ENCODE measurements at regions not wholly inside any gene's neighbourhood (a gene's known extent, or its start where the extent isn't known, plus 50 kb on each side); places are given as distances from the start of the nearest gene placed in this dataset.
"Not testable (repeated sequence)": the region's sequence is repeated elsewhere in the genome, so short reads cannot be mapped to it uniquely, and the experiment has no call there.

- H2AFZ ChIP-seq (replicated peaks; ENCODE audit: low read length, poor library complexity); BruUV-seq (replicated peaks); H4K91ac ChIP-seq (ENCODE audit: insufficient read depth, low read depth, low read length); H4K20me1 ChIP-seq (ENCODE audit: insufficient read depth, low read length); H3K4me2 ChIP-seq (ENCODE audit: low read depth, low read length); H3K9me1 ChIP-seq (ENCODE audit: insufficient read depth, low read length); H3K9me3 ChIP-seq (ENCODE audit: control insufficient read depth, insufficient read depth, low read length); H3K27ac ChIP-seq (ENCODE audit: insufficient read depth, low read length); POLR2A ChIA-PET (ENCODE audit: unreplicated experiment); H3K18ac ChIP-seq (ENCODE audit: low read depth, low read length); H3K9ac ChIP-seq (ENCODE audit: low read depth, low read length); H2BK15ac ChIP-seq (ENCODE audit: low read depth, low read length); H3K79me1 ChIP-seq (ENCODE audit: low read depth in 1 of 2, low read length in 2 of 2); H3K36me3 ChIP-seq (ENCODE audit: control insufficient read depth, insufficient read depth, low read length); CTCF ChIA-PET; H3K27me3 ChIP-seq (ENCODE audit: control insufficient read depth, insufficient read depth, low read length); H3K56ac ChIP-seq (ENCODE audit: extremely low read depth, insufficient read depth, low read length); H3K4me3 ChIP-seq (ENCODE audit: insufficient read depth, low read depth, low read length); dilution Hi-C loops (cut with HindIII; ENCODE audit: low sequenced_read_pairs, unreplicated experiment); H3K4me1 ChIP-seq (ENCODE audit: control insufficient read depth, insufficient read depth, low read length); ATAC-seq (ENCODE audit: low read depth); H4K5ac ChIP-seq (ENCODE audit: low read depth, low read length); intact Hi-C loops (cut with micrococcal nuclease); in situ Hi-C loops (cut with MboI; ENCODE audit: low sequenced_read_pairs); H3K23ac ChIP-seq (ENCODE audit: low read depth, low read length); H2AK5ac ChIP-seq (ENCODE audit: low read depth, low read length); H2AK9ac ChIP-seq (replicated peaks; ENCODE audit: low read depth, low read length, poor library complexity): not testable (repeated sequence)
- Histone ChIP-seq H4K8ac (ENCODE audit: low read depth in 2 of 2, low read length in 2 of 2) (peak overlapping the region in 1 of 2 experiments; percentile 24; a peak in 2 of 4 replicates), H2BK120ac (ENCODE audit: low read depth, low read length) (peak overlapping the region; percentile 74; the same call in 1 of the 2 replicates), H2BK5ac (ENCODE audit: low read depth, low read length, poor library complexity, severe bottlenecking) (peak overlapping the region; percentile 60), H2BK20ac (ENCODE audit: low read depth, low read length) (peak overlapping the region; percentile 71; the same call in 1 of the 2 replicates), H3K4ac (ENCODE audit: low read depth, low read length) (0 out of 2 replicates have a peak overlapping the region, but pooled peaks have one; percentile 6), H3K14ac (replicated peaks; ENCODE audit: low read depth, low read length) (0 out of 2 replicates have a peak overlapping the region, but pooled peaks have one; percentile 31)
- WGBS, 2 experiments (ENCODE audit: extremely low coverage in 2 of 2, insufficient read length in 1 of 2), result no CpG with 5 or more reads among the region's 14 CpGs
- TF ChIP-seq SMC3 (IDR thresholded peaks at IDR 0.05; ENCODE audit: low read depth, low read length) (peak; percentile 29; the same call in 1 of the 2 replicates), RAD21 (IDR thresholded peaks at IDR 0.05; ENCODE audit: low read length) (peak; percentile 36; the same call in 1 of the 2 replicates), USF2 (IDR thresholded peaks at IDR 0.05; ENCODE audit: low read depth, low read length) (peak; percentile 73), NFE2L2 (IDR thresholded peaks at IDR 0.05; ENCODE audit: low read depth, low read length) (0 out of 2 replicates have a peak, but pooled peaks have one; percentile 26), BHLHE40 (IDR thresholded peaks at IDR 0.05; ENCODE audit: low read depth, low read length) (peak; percentile 26; the same call in 1 of the 2 replicates), FOS (IDR thresholded peaks at IDR 0.05; ENCODE audit: low read depth, low read length) (peak; percentile 97)
- peak; percentile 95 for DNase-seq
Observed at GRCh38 chr4:188405071-188405835, 266.0 kb downstream of the TRIML1 start.

All from IMR-90 (cell line).